ENCODE measurements at regions not wholly inside any gene's neighbourhood (a gene's known extent, or its start where the extent isn't known, plus 50 kb on each side); places are given as distances from the start of the nearest gene placed in this dataset.

GRCh38 chr4:155495572-155496293, 119.0 kb upstream of the MAP9 start:
- H3K4me3 ChIP-seq: no peak overlapping the region
- no peak for DNase-seq
- H3K9me3 ChIP-seq: no peaks in the 10 kb centered on the region
- intact Hi-C loops (cut with DNase I; ENCODE audit: low total_unique reads): no loop called here
- WGBS, 2 donors: 64 to 65% methylated on average over 11 of the region's 11 CpGs
- no peak overlapping the region for H3K27ac ChIP-seq
- no peaks in the 10 kb centered on the region for H3K27me3 ChIP-seq
- no peak for TF ChIP-seq POLR2A (IDR thresholded peaks at IDR 0.05)
- TF ChIP-seq CTCF (IDR thresholded peaks at IDR 0.05): no peak
- no peaks in the 10 kb centered on the region for H3K4me1 ChIP-seq
- H3K36me3 ChIP-seq (ENCODE audit: low read depth, missing control alignments): no peaks in the 10 kb centered on the region

GRCh38 chr4:155494037-155494718, 117.4 kb upstream of the MAP9 start:
- TF ChIP-seq POLR2A (IDR thresholded peaks at IDR 0.05) (no peak), CTCF (IDR thresholded peaks at IDR 0.05) (no peak)
- H3K27me3 ChIP-seq: no peaks in the 10 kb centered on the region
- no peak overlapping the region for H3K4me3 ChIP-seq
- DNase-seq: no peak
- H3K36me3 ChIP-seq (ENCODE audit: low read depth, missing control alignments): no peaks in the 10 kb centered on the region
- no peak overlapping the region for H3K27ac ChIP-seq
- H3K9me3 ChIP-seq: no peaks in the 10 kb centered on the region
- WGBS, 2 donors: 61 to 62% methylated on average over 6 of the region's 6 CpGs
- H3K4me1 ChIP-seq: no peaks in the 10 kb centered on the region
- intact Hi-C loops (cut with DNase I; ENCODE audit: low total_unique reads): no loop called here

- Histone ChIP-seq H3K4me3 (no peak overlapping the region), H3K27me3 (no peaks in the 10 kb centered on the region), H3K27ac (no peak overlapping the region), H3K9me3 (no peaks in the 10 kb centered on the region), H3K36me3 (ENCODE audit: low read depth, missing control alignments) (no peaks in the 10 kb centered on the region), H3K4me1 (no peaks in the 10 kb centered on the region)
- DNase-seq: no peak
- no peak for TF ChIP-seq POLR2A (IDR thresholded peaks at IDR 0.05)
- TF ChIP-seq CTCF (IDR thresholded peaks at IDR 0.05): no peak
- intact Hi-C loops (cut with DNase I; ENCODE audit: low total_unique reads): no loop called here
- WGBS, 2 donors: 91 to 100% methylated on average over 4 of the region's 4 CpGs
Observed at GRCh38 chr4:155491336-155492120, 114.8 kb upstream of the MAP9 start.

GRCh38 chr4:155489271-155489670, 112.5 kb upstream of the MAP9 start:
- no peak for DNase-seq
- Histone ChIP-seq H3K27ac (no peak overlapping the region), H3K36me3 (ENCODE audit: low read depth, missing control alignments) (no peaks in the 10 kb centered on the region), H3K9me3 (no peaks in the 10 kb centered on the region), H3K4me1 (no peaks in the 10 kb centered on the region), H3K4me3 (no peak overlapping the region), H3K27me3 (no peaks in the 10 kb centered on the region)
- WGBS, 2 donors: 95 to 96% methylated on average over 3 of the region's 3 CpGs
- TF ChIP-seq POLR2A (IDR thresholded peaks at IDR 0.05): no peak
- TF ChIP-seq CTCF (IDR thresholded peaks at IDR 0.05): no peak
- intact Hi-C loops (cut with DNase I; ENCODE audit: low total_unique reads): no loop called here
